K562 (cell line): ENCODE measurements at regions not wholly inside any gene's neighbourhood (a gene's known extent, or its start where the extent isn't known, plus 50 kb on each side); places are given as distances from the start of the nearest gene placed in this dataset.

Source experiments
- CBX5 ChIP-seq: IDR thresholded peaks from 2 replicates; pipeline ENCODE4 v1.6.1; 2014; ENCODE audit warnings: low read depth, borderline replicate concordance
- CEBPB ChIP-seq: fragments of 450-650 bp; IDR thresholded peaks from 2 replicates; pipeline ENCODE4 v1.6.1; 2016; ENCODE audit warnings: missing genetic modification characterization, missing compliant biosample characterization
- EP300 ChIP-seq: IDR thresholded peaks from 2 replicates; pipeline ENCODE4 v1.6.1; 2012; ENCODE audit warnings: low read length, improper control_type of control experiment
- ETV5 ChIP-seq: sonication (generic); formaldehyde crosslinking; IDR thresholded peaks from 2 replicates; pipeline ENCODE4 v1.4.0; 2020; ENCODE audit warnings: low read depth, mild to moderate bottlenecking, missing genetic modification reagents
- GATAD2B ChIP-seq: fragments of 450-650 bp; IDR thresholded peaks from 2 replicates; pipeline ENCODE4 v1.6.1; 2017; ENCODE audit warnings: mild to moderate bottlenecking, borderline replicate concordance
- GTF2F1 ChIP-seq: IDR thresholded peaks from 2 replicates; pipeline ENCODE4 v1.6.1; 2011; ENCODE audit warnings: low read depth, low read length, improper control_type of control experiment
- HMBOX1 ChIP-seq: sonication (generic); IDR thresholded peaks from 2 replicates; pipeline ENCODE4 v1.6.1; 2016
- SIX5 ChIP-seq, 2 experiments: IDR thresholded peaks; 2 replicates each; pipeline ENCODE4 v1.6.1; 2011; ENCODE audit warnings: low read length in 2 of 2, borderline replicate concordance in 1 of 2, low read depth in 1 of 2, mild to moderate bottlenecking in 1 of 2, moderate library complexity in 1 of 2; ENCODE audit not compliant: insufficient read depth in 1 of 2

DNA sequence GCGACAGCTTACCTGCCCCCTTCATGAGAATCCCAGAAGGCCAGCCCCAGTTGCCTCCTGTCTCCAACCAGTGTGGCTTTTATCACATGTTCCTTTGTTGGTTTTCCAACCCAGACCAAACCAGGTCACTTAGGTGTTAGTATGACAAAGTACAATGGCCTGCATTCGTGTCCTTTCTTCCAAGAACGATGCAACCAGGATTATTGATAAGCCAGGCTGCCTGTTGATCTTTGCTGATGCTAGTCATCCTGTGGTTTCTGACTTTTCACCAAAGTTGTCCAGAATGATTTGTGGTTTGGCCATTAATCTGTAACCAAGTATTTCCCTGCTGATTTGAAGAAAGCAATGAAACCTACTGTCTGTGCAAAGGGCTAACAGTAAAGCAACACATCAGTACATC lies 191.4 kb downstream of the CYLD start:
- TF ChIP-seq CEBPB (tag) (no peak), ETV5 (CRISPR knock-in tag) (no peak), CBX5 (no peak), SIX5 (IDR thresholded peaks at IDR 0.05; ENCODE audit: borderline replicate concordance in 1 of 2, insufficient read depth in 1 of 2, low read depth in 1 of 2, low read length in 2 of 2) (no peak), HMBOX1 (no peak), GTF2F1 (no peak), EP300 (no peak), GATAD2B (no peak)
